ENCODE measurements at regions not wholly inside any gene's neighbourhood (a gene's known extent, or its start where the extent isn't known, plus 50 kb on each side); places are given as distances from the start of the nearest gene placed in this dataset.

- FAIRE-seq (no peak), ATAC-seq (no peak), DNase-seq (ENCODE audit: low spot score) (no peak)
- no peaks in the 10 kb centered on the region for H3K9me3 ChIP-seq (ENCODE audit: low read length)
- TF ChIP-seq ZBED4 (CRISPR knock-in tag; IDR thresholded peaks at IDR 0.05; ENCODE audit: borderline replicate concordance) (no peak), ZNF772 (CRISPR knock-in tag; IDR thresholded peaks at IDR 0.05) (no peak), ZNF180 (CRISPR knock-in tag; IDR thresholded peaks at IDR 0.05; ENCODE audit: borderline replicate concordance, low read depth) (no peak), PBX3 (CRISPR knock-in tag; IDR thresholded peaks at IDR 0.05; ENCODE audit: borderline replicate concordance) (no peak), MTA3 (CRISPR knock-in tag; IDR thresholded peaks at IDR 0.05) (no peak), ZBTB43 (CRISPR knock-in tag; conservative IDR thresholded peaks at IDR 0.05) (no peak), HES4 (CRISPR knock-in tag; IDR thresholded peaks at IDR 0.05; ENCODE audit: borderline replicate concordance) (no peak), ZNF280B (CRISPR knock-in tag; IDR thresholded peaks at IDR 0.05; ENCODE audit: borderline replicate concordance) (no peak), YEATS4 (CRISPR knock-in tag; IDR thresholded peaks at IDR 0.05; ENCODE audit: borderline replicate concordance) (no peak), ZFP90 (CRISPR knock-in tag; IDR thresholded peaks at IDR 0.05; ENCODE audit: borderline replicate concordance) (no peak), ZNF616 (CRISPR knock-in tag; IDR thresholded peaks at IDR 0.05; ENCODE audit: low read depth) (no peak)
- no peak overlapping the region for H3K4me3 ChIP-seq (replicated peaks in 1 of 3; ENCODE audit: insufficient read depth in 1 of 3, low read depth in 2 of 3, low read length in 3 of 3)
- no peak overlapping the region for H3K9ac ChIP-seq (ENCODE audit: insufficient read depth, low read depth, low read length)
- ChIA-PET CTCF (ENCODE audit: low intra/inter-chr PET ratio, low total read pairs) (no interaction called here), POLR2A (no interaction called here)
- H3K4me1 ChIP-seq (ENCODE audit: insufficient read depth, low read length) = peaks cover 10% of the 10 kb centered on the region
- H3K27me3 ChIP-seq (ENCODE audit: control insufficient read depth in 1 of 2, insufficient read depth in 2 of 2, low read length in 2 of 2) = peaks cover 0 to 6% of the 10 kb centered on the region in 2 experiments; a peak in 1 of 5 replicates
- no peaks in the 10 kb centered on the region for H4K20me1 ChIP-seq (ENCODE audit: insufficient read depth, low read length)
- no peaks in the 10 kb centered on the region for H3K79me2 ChIP-seq (ENCODE audit: insufficient read depth, low read length)
- H3K4me2 ChIP-seq (ENCODE audit: low read depth, low read length) = no peak overlapping the region
- no peaks in the 10 kb centered on the region for H3K36me3 ChIP-seq (replicated peaks in 1 of 2; ENCODE audit: control insufficient read depth in 1 of 2, insufficient read depth in 2 of 2, low read length in 2 of 2)
- WGBS (ENCODE audit: low lambda C conversion rate) = 48% methylated on average over 7 of the region's 11 CpGs
- no peak overlapping the region for H3K27ac ChIP-seq (ENCODE audit: extremely low read length, insufficient read depth, low read length)
- intact Hi-C loops (cut with micrococcal nuclease; ENCODE audit: unreplicated experiment) (no loop called here), in situ Hi-C loops (cut with HindIII; ENCODE audit: extremely low pct_ligation_motif_present, low pct_unique_long_range_greater_than_20kb) (no loop called here)
- BruUV-seq (replicated peaks) = no TSS peak
- H2AFZ ChIP-seq (ENCODE audit: low read length) = no peak overlapping the region
Measured at GRCh38 chr2:19787134-19787533, 114.6 kb downstream of the TTC32 start.

Measured in HepG2 (cell line).